A673 (cell line): ENCODE measurements at regions not wholly inside any gene's neighbourhood (a gene's known extent, or its start where the extent isn't known, plus 50 kb on each side); places are given as distances from the start of the nearest gene placed in this dataset.

Experiments
- BruUV-seq: library from RNA; stranded (reverse); fragments of 400-500 nt; replicated peaks from 2 replicates; lab custom pipeline; 2021; lab: Mats Ljungman, UMichigan
- CTCF ChIA-PET: fragments of 300-600 bp; sonication (Branson Sonifier 250); formaldehyde crosslinking; loops from one replicate; lab custom pipeline; 2022; ENCODE audit warnings: antibody characterized with exemption; lab: Charles Lee
- POLR2A ChIA-PET: fragments of 300-600 bp; sonication (Branson Sonifier 250); formaldehyde crosslinking; loops from one replicate; lab custom pipeline; 2022; ENCODE audit warnings: antibody characterized with exemption; ENCODE audit not compliant: low non-redundant PET; lab: Charles Lee
- DNase-seq: peaks from one replicate; pipeline ENCODE4 v3.0.0-alpha.2; 2015; ENCODE audit warnings: low spot score
- H3K27ac ChIP-seq: fragments of 200-600 bp; sonication (generic); 2 replicates; pipeline ENCODE4 v1.5.1; 2016; ENCODE audit warnings: mixed run types, low read depth, mild to moderate bottlenecking, mixed read lengths, antibody characterized with exemption, low read length; ENCODE audit not compliant: poor library complexity, severe bottlenecking
- H3K27me3 ChIP-seq: fragments of 200-600 bp; sonication (generic); replicated peaks from 2 replicates; pipeline ENCODE4 v1.6.1; 2017; ENCODE audit warnings: mixed run types, low read depth, mild to moderate bottlenecking, mixed read lengths, antibody characterized with exemption, low read length; ENCODE audit not compliant: insufficient read depth, poor library complexity
- H3K36me3 ChIP-seq: fragments of 200-600 bp; sonication (generic); 2 replicates; pipeline ENCODE4 v1.6.1; 2016; ENCODE audit warnings: mixed run types, mild to moderate bottlenecking, mixed read lengths, antibody characterized with exemption, low read length; ENCODE audit not compliant: insufficient read depth, poor library complexity, severe bottlenecking
- H3K4me1 ChIP-seq: fragments of 200-600 bp; sonication (generic); 2 replicates; pipeline ENCODE4 v1.6.1; 2017; ENCODE audit warnings: mixed run types, mild to moderate bottlenecking, mixed read lengths, antibody characterized with exemption, low read length; ENCODE audit not compliant: insufficient read depth, poor library complexity, severe bottlenecking
- H3K4me3 ChIP-seq: fragments of 200-600 bp; sonication (generic); 2 replicates; pipeline ENCODE4 v1.5.1; 2016; ENCODE audit warnings: low read depth, mixed run types, mild to moderate bottlenecking, mixed read lengths, low read length; ENCODE audit not compliant: poor library complexity, severe bottlenecking
- H3K9me3 ChIP-seq: fragments of 200-600 bp; sonication (generic); 2 replicates; pipeline ENCODE4 v1.6.1; 2016; ENCODE audit warnings: mixed run types, low read depth, mild to moderate bottlenecking, mixed read lengths, antibody characterized with exemption, low read length; ENCODE audit not compliant: poor library complexity, severe bottlenecking
- CTCF ChIP-seq: fragments of 300-800, 200-600 bp; sonication (generic); conservative IDR thresholded peaks from 2 replicates; pipeline ENCODE4 v1.5.1; 2017; ENCODE audit warnings: low read depth, mild to moderate bottlenecking, antibody characterized with exemption, low read length, moderate library complexity, mixed read lengths
- EZH2 ChIP-seq: fragments of 200-600 bp; sonication (generic); IDR thresholded peaks from 2 replicates; pipeline ENCODE4 v1.6.1; 2017; ENCODE audit warnings: borderline replicate concordance, low read depth, mild to moderate bottlenecking, mixed read lengths, antibody characterized with exemption, low read length; ENCODE audit not compliant: poor library complexity, severe bottlenecking
- intact Hi-C: fragments of 100-400 bp; cut with micrococcal nuclease; formaldehyde crosslinking; loops from one replicate; pipeline ENCODE4 v1.10.0; 2022; ENCODE audit not compliant: unreplicated experiment

DNA sequence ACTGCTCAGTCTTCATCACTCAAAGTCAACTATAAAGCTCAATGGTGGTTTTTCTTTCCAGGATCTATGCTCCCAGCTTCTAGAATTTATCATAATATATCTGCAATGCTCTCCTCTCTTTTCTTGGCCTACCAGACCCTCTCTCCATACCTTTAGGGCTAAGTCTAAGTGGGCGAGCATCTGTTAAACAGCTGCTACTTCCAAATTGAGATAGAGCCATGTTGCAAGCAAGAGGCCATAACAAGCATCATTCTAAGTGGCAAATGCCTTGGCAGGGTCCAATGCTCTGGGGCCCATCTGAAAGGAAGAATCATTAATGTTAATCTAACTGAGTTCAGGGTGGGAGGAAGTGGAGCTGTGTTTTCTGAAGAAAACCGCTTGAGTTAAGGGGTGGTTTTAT lies 324.0 kb downstream of the TLR4 start:
- ChIA-PET CTCF (no interaction called here), POLR2A (no interaction called here)
- intact Hi-C loops: no loop called here
- Histone ChIP-seq H3K27ac (no peak overlapping the region), H3K36me3 (no peaks in the 10 kb centered on the region), H3K4me3 (no peak overlapping the region), H3K27me3 (no peaks in the 10 kb centered on the region), H3K4me1 (no peaks in the 10 kb centered on the region), H3K9me3 (no peaks in the 10 kb centered on the region)
- DNase-seq: no peak
- TF ChIP-seq CTCF: no peak
- no peak for TF ChIP-seq EZH2
- no TSS peak for BruUV-seq

GRCh38 chr9:118029425-118029824 lies 325.2 kb downstream of the TLR4 start:
- Histone ChIP-seq H3K4me3 (no peak overlapping the region), H3K27ac (no peak overlapping the region), H3K9me3 (no peaks in the 10 kb centered on the region), H3K4me1 (no peaks in the 10 kb centered on the region), H3K27me3 (no peaks in the 10 kb centered on the region), H3K36me3 (no peaks in the 10 kb centered on the region)
- intact Hi-C loops: no loop called here
- CTCF ChIA-PET: no interaction called here
- no TSS peak for BruUV-seq
- DNase-seq: no peak
- TF ChIP-seq CTCF (no peak), EZH2 (no peak)
- POLR2A ChIA-PET: no interaction called here

DNA sequence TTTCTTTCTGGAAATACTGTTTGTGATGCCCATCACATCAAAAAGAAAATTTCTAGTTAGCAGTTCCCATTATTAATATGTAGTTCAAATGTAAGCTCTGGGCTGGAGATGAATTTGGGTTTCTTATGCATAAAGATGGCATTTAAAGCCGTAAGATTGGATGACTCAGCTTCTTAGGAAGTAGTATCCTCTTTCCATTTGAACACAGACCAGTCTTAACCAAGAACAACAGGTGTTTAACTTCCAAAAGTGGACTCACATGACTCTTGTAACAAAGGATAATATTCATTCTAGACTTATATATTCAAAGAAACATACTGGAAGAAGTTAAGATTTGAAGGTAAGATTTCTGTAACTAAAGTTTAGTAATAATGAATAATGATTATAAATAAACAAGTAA lies 330.5 kb downstream of the TLR4 start:
- H3K9me3 ChIP-seq: no peaks in the 10 kb centered on the region
- H3K27me3 ChIP-seq: no peaks in the 10 kb centered on the region
- CTCF ChIA-PET: no interaction called here
- no peaks in the 10 kb centered on the region for H3K36me3 ChIP-seq
- BruUV-seq: no TSS peak
- H3K27ac ChIP-seq: no peak overlapping the region
- TF ChIP-seq EZH2 (no peak), CTCF (no peak)
- intact Hi-C loops: loop anchor here (10.0 kb wide), 1 partner anchor 60 kb away; no protein-coding TSS in a partner anchor
- DNase-seq: no peak
- POLR2A ChIA-PET: no interaction called here
- no peak overlapping the region for H3K4me3 ChIP-seq
- H3K4me1 ChIP-seq: no peaks in the 10 kb centered on the region
